ENCODE measurements at regions not wholly inside any gene's neighbourhood (a gene's known extent, or its start where the extent isn't known, plus 50 kb on each side); places are given as distances from the start of the nearest gene placed in this dataset.

DNA sequence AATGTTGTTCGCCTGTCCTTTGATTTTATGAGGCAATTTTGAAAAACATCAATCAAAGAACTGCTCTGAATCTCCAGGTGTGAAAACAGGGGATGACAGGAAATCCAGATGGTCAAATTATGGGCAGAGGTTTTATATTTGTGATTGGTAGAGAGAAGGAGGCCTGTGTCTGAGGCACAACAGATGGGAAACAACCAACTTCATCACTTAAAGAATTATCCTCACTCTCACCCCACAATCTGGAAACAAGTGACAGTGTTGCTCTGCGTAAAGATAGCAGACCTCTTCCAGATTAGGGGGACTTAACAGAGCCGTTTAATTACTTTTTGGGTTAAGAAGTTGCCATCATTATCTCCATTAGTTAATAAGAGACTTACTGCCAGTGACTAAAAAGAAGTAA, 64.1 kb upstream of the EGLN3 start:
- DNase-seq (ENCODE audit: low spot score) = no peak

DNA sequence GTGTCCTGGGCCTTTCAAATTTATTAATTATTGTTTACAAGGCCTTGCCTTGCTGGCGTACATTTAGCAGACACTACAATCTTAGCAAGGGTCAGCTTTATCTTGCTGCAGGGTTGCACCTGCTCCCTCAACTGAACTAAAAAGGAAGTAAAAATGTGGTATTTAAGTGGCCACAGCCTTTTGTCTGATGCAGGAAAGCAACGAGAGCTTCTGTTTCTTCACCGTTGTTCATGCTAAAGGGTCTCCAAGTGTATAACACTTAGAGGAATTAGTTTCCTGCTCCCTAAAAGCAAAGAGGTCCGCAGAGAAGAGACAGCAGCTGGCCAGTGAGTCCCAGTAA, 62.8 kb upstream of the EGLN3 start:
- DNase-seq (ENCODE audit: low spot score) = no peak

DNA sequence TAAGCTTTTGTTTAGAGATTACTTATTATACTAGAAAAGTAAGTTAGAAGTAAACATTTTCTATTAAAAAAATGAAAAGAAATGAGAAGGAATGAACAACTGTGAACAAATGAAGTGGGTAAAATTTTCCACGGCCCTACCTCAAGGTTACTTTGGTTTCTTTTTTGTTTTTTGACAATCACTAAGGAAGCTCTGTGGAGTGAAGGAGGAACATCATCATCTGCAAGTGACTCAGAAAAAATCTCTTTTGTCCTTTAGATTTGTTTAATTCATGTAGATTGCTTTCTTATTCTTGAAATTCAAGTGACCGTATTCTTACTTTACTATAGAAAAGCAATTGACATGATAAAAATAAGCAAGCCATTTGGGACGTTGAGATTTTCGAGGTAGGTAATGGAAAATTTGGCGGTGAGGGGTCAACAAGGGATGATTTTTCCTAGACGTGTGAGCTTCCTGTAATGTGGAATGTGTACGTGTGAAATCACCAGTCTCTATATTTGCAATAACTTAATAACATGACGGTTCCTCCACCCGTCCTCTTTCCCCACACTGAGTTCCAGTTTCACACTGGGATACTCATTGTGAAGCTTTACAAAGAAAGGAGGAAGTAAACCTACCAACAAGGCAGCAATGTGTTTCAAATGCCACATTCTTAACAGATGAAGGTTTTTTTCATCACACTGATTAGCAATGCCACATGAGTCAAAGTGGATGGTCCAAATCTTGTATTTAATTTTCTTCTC, 62.3 kb upstream of the EGLN3 start:
- DNase-seq (ENCODE audit: low spot score) = no peak

DNA sequence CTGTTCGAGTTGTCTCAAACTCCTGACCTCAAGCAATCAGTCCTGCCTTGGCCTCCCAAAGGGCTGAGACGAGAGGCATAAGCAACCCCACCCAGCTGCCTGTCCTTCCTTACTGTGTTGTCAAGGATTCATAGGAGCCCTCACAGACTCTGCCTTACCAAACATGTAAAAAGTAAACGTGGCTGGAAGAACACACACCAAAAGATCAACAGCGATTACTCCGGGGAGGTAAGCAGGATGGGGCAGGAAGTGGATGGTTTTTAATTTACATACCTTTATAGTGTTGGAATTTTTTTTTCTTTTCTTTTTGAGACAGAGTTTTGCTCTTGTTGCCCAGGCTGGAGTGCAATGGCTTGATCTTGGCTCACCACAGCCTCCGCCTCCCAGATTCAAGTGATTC, 61.5 kb upstream of the EGLN3 start:
- no peak for DNase-seq (ENCODE audit: low spot score)

DNA sequence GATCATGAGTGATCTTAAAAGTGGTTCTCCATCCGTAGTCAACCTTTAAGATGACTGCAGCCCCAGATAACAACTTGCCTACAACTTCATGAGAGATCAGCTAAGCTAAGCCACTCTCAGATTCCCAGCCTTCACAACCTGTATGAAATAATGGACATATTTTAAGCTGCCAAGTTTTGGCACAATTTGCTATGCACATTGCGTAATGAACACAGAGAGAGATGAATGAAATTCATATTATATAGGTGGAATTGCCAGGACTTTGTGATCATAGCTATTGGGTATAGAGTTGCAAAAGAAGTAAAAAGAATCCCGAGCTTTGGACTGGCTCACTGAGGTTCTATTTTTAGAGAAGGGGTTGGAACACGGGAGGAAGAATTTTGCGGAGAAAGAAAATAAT, 59.1 kb upstream of the EGLN3 start:
- no peak for DNase-seq (ENCODE audit: low spot score)

DNA sequence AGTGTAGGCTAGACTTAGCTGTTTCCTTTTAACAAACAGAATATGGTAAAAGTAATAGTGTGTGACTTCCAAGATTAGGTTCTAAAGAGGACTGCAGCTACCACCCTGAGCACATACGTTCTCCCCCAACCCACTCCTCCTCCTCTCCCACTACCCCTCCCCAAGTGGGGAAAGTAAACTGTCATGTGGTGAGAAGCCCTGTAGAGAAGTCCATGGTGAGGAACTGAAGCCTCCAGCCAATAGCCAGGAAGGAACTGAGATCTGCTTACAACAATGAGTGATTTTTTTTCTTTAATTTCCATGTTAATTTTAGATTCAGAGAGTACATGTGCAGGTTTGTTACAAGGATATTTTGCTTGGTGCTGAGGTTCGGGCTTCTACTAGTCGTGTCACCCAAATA, 57.0 kb upstream of the EGLN3 start:
- DNase-seq (ENCODE audit: low spot score) = no peak

DNA sequence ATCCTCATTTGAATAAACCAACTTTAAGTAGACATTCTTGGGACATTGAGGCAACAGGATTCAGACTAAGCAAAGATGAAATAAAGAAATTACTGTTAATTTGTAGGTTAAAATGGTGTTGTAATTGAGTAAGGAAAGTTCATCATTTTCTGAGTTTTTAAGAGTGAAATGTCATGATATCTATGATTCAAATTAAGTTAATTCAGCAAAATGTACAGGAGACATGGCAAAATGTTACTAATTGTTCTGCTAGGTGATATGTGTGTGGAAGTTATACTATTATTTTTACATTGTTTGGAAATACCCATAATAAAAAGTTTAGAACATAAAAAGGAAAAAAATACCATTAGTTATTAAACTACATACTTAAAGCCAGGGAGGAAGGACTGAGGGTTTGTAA, 55.0 kb upstream of the EGLN3 start:
- no peak for DNase-seq (ENCODE audit: low spot score)

DNA sequence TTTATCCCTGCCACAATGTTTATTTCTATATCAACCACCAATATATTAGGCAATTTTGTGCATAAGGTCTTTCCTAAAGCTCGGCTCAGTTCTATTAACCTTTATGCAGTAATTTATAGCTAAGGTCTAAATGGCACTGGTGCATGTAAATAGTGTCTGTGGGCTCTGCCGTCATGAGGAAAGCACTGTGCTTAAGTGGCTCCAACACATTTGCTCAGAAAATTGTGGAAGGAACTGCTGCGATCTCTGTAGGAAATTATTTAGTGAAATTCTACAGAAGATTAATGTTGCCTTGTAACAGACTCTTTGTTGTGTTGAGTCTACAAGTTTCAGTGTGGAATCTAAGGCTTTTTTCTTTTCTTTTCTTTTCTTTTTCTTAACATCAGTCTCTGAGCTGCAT, 54.0 kb upstream of the EGLN3 start:
- DNase-seq (ENCODE audit: low spot score) = no peak

DNA sequence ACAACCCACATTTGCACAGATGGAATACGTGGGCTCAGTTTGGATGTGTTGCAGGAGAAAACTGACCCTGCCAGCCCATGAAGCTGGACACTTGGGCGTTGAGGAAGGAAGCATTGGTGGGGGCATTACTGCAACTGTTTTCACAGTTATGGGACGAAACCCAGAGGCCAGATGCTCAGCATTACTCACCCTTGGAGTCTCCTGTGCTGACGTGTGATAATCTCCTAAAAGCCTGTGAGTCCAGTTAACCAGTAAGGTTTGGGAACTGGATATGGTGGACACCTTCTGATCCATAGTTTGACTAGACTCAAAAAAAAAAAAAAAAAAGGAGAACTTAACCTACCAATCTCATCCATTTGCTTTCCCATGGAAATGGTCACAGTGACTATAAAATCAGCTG, 52.8 kb upstream of the EGLN3 start:
- peak; percentile 21 for DNase-seq (ENCODE audit: low spot score)

DNA sequence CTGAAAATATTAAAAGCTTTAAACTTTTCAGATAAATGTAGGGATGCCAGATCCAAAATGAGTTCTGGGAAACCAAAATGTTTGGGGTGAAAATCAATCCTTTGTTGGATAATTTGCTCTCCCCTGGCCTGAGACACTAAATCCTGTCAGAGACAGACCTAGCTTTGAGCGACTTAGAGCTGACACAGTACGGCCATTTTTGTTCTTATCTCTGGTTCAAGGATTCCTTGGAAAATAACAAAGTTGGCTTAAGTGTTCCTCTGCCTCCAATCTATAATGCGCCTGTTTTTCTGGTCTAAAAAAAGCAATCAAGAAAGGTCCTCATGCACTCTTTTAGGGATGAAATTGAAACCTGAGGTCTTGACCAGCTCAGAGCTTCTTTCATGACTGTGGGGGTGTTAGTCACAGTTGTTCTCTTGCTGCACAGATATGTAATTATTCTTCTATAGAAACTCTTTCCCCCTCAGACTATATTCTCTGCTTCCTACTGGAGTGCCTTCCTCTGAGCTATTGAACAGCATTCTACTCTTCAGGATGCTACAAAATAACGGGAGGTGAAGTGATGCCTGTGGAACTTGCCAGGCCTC, 52.3 kb upstream of the EGLN3 start:
- DNase-seq (ENCODE audit: low spot score) = no peak

All from AG20443 (cell line).